ENCODE measurements at regions not wholly inside any gene's neighbourhood (a gene's known extent, or its start where the extent isn't known, plus 50 kb on each side); places are given as distances from the start of the nearest gene placed in this dataset.

- no peak overlapping the region for H3K4me3 ChIP-seq (ENCODE audit: control insufficient read depth, low read depth, low read length)
- TF ChIP-seq, protein P1, sequence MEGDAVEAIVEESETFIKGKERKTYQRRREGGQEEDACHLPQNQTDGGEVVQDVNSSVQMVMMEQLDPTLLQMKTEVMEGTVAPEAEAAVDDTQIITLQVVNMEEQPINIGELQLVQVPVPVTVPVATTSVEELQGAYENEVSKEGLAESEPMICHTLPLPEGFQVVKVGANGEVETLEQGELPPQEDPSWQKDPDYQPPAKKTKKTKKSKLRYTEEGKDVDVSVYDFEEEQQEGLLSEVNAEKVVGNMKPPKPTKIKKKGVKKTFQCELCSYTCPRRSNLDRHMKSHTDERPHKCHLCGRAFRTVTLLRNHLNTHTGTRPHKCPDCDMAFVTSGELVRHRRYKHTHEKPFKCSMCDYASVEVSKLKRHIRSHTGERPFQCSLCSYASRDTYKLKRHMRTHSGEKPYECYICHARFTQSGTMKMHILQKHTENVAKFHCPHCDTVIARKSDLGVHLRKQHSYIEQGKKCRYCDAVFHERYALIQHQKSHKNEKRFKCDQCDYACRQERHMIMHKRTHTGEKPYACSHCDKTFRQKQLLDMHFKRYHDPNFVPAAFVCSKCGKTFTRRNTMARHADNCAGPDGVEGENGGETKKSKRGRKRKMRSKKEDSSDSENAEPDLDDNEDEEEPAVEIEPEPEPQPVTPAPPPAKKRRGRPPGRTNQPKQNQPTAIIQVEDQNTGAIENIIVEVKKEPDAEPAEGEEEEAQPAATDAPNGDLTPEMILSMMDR (conservative IDR thresholded peaks at IDR 0.05; ENCODE audit: control insufficient read depth, insufficient read depth, low read depth, low read length), result no peak
- no peak for DNase-seq (ENCODE audit: low read depth)
Measured at GRCh38 chr2:19491796-19492195, 133.4 kb upstream of the OSR1 start.

GRCh38 chr2:19490846-19491435 is 132.5 kb upstream of the OSR1 start:
- TF ChIP-seq, protein P1 (conservative IDR thresholded peaks at IDR 0.05; ENCODE audit: control insufficient read depth, insufficient read depth, low read depth, low read length), result no peak
- peak; percentile 7 for DNase-seq (ENCODE audit: low read depth)
- H3K4me3 ChIP-seq (ENCODE audit: control insufficient read depth, low read depth, low read length), result no peak overlapping the region

GRCh38 chr2:19488009-19488691 is 129.7 kb upstream of the OSR1 start:
- TF ChIP-seq, protein P1 (conservative IDR thresholded peaks at IDR 0.05; ENCODE audit: control insufficient read depth, insufficient read depth, low read depth, low read length), result no peak
- no peak overlapping the region for H3K4me3 ChIP-seq (ENCODE audit: control insufficient read depth, low read depth, low read length)
- peak; percentile 82 for DNase-seq (ENCODE audit: low read depth)

DNA sequence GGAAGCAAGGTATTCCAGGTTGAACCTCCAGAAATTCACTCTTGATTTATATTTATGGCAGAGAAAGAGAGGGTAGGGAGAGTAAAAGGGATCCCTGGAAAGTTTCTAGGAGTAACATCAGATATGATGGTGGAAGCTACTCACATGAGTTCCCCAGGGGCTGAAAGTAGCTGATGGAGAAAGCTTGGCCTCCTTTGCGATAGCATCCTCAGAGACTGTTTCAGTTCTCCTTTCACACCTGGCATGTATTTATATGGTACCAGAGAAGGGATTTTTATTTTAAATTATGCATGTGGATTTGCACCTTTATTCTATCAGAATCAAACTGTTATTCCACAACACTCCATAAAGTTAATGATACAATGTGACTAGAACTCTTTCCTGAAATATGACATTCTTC is 126.3 kb upstream of the OSR1 start:
- TF ChIP-seq, protein P1 (conservative IDR thresholded peaks at IDR 0.05; ENCODE audit: control insufficient read depth, insufficient read depth, low read depth, low read length), result no peak
- H3K4me3 ChIP-seq (ENCODE audit: control insufficient read depth, low read depth, low read length), result no peak overlapping the region
- DNase-seq (ENCODE audit: low read depth), result no peak

GRCh38 chr2:19480673-19481072 is 122.2 kb upstream of the OSR1 start:
- no peak overlapping the region for H3K4me3 ChIP-seq (ENCODE audit: control insufficient read depth, low read depth, low read length)
- TF ChIP-seq, protein P1 (conservative IDR thresholded peaks at IDR 0.05; ENCODE audit: control insufficient read depth, insufficient read depth, low read depth, low read length), result no peak
- no peak for DNase-seq (ENCODE audit: low read depth)

DNA sequence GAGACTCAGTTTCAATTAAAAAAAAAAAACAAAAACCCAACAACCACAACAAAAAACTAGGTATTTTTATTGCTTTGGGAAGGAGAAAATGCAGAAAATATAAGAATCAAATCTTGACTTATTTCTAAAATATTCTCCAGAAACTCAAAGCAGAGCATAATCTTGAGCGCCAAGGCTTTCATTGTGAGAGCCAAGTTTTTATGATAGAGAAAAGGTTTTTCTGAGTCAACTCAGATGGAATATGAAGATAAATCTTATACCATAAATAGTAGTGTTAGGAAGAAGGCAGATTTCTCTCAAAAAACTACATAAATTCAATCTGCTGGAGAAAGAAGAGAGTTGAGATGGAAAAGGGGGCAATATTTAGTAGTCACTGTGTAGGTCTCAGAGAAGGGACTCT is 121.2 kb upstream of the OSR1 start:
- TF ChIP-seq, protein P1 (conservative IDR thresholded peaks at IDR 0.05; ENCODE audit: control insufficient read depth, insufficient read depth, low read depth, low read length), result no peak
- DNase-seq (ENCODE audit: low read depth), result no peak
- no peak overlapping the region for H3K4me3 ChIP-seq (ENCODE audit: control insufficient read depth, low read depth, low read length)
